DND-41 (cell line): ENCODE measurements at regions not wholly inside any gene's neighbourhood (a gene's known extent, or its start where the extent isn't known, plus 50 kb on each side); places are given as distances from the start of the nearest gene placed in this dataset.

Experiments
- ATAC-seq: fragments of 200-7000 bp; cut with Tn5 transposase; 3 replicates; pipeline ENCODE4 v1.9.1; 2021; ENCODE audit warnings: low read depth; ENCODE audit not compliant: insufficient read depth
- DNase-seq: peaks from one replicate; pipeline ENCODE4 v3.0.0-alpha.2; 2020
- H2AFZ ChIP-seq: 2 replicates; pipeline ENCODE4 v1.6.0; 2012; ENCODE audit warnings: low read depth, low read length
- H3K27ac ChIP-seq: 2 replicates; pipeline ENCODE4 v1.5.1; 2012; ENCODE audit warnings: low read length, inconsistent platforms
- H3K27me3 ChIP-seq: fragments of 200-600 bp; sonication (generic); 2 replicates; pipeline ENCODE4 v1.6.0; 2012; ENCODE audit warnings: low read length, mild to moderate bottlenecking, inconsistent platforms; ENCODE audit not compliant: insufficient read depth, poor library complexity
- H3K36me3 ChIP-seq: 2 replicates; pipeline ENCODE4 v1.5.1; 2012; ENCODE audit warnings: low read length, inconsistent platforms; ENCODE audit not compliant: insufficient read depth
- H3K4me1 ChIP-seq: 2 replicates; pipeline ENCODE4 v1.5.1; 2012; ENCODE audit warnings: mild to moderate bottlenecking, low read length; ENCODE audit not compliant: insufficient read depth
- H3K4me2 ChIP-seq: 2 replicates; pipeline ENCODE4 v1.6.0; 2012; ENCODE audit warnings: mild to moderate bottlenecking, moderate library complexity, low read length, inconsistent platforms; ENCODE audit not compliant: insufficient read depth
- H3K4me3 ChIP-seq, 2 experiments: fragments of 200-600 bp in 1 of 2; shearing (Covaris generic) in 1 of 2; 2 replicates each; pipeline ENCODE4 v1.5.1; 2012 to 2016; ENCODE audit warnings: inconsistent platforms in 2 of 2, low read length in 2 of 2, mild to moderate bottlenecking in 2 of 2, low read depth in 1 of 2, moderate library complexity in 1 of 2
- H3K79me2 ChIP-seq: 2 replicates; pipeline ENCODE4 v1.6.0; 2012; ENCODE audit warnings: low read length, inconsistent platforms; ENCODE audit not compliant: insufficient read depth
- H3K9ac ChIP-seq: 2 replicates; pipeline ENCODE4 v1.6.0; 2012; ENCODE audit warnings: low read depth, mild to moderate bottlenecking, inconsistent platforms, low read length, moderate library complexity
- H3K9me3 ChIP-seq: 2 replicates; pipeline ENCODE4 v1.5.1; 2012; ENCODE audit warnings: low read length, moderate library complexity, mild to moderate bottlenecking, inconsistent platforms; ENCODE audit not compliant: insufficient read depth, severe bottlenecking
- H4K20me1 ChIP-seq: 2 replicates; pipeline ENCODE4 v1.6.0; 2012; ENCODE audit warnings: low read length; ENCODE audit not compliant: insufficient read depth
- CTCF ChIP-seq: IDR thresholded peaks from 2 replicates; pipeline ENCODE4 v1.5.1; 2012; ENCODE audit warnings: borderline replicate concordance, low read length, moderate library complexity, mild to moderate bottlenecking; ENCODE audit not compliant: poor library complexity, severe bottlenecking; ENCODE audit errors: extremely low read depth
- EZH2 ChIP-seq: IDR thresholded peaks from 3 replicates; pipeline ENCODE4 v1.6.1; 2012; ENCODE audit warnings: borderline replicate concordance, low read depth, mild to moderate bottlenecking, moderate library complexity, low read length, inconsistent platforms; ENCODE audit not compliant: severe bottlenecking

- DNase-seq (no peak), ATAC-seq (no peak)
- Histone ChIP-seq H2AFZ (no peak overlapping the region), H3K27me3 (no peaks in the 10 kb centered on the region), H3K79me2 (peaks cover 14% of the 10 kb centered on the region; the same call in 1 of the 2 replicates), H4K20me1 (no peaks in the 10 kb centered on the region), H3K36me3 (no peaks in the 10 kb centered on the region), H3K4me3 (no peak overlapping the region), H3K4me2 (no peak overlapping the region), H3K9me3 (no peaks in the 10 kb centered on the region), H3K4me1 (no peaks in the 10 kb centered on the region), H3K27ac (no peak overlapping the region), H3K9ac (no peak overlapping the region)
- TF ChIP-seq CTCF: no peak
- TF ChIP-seq EZH2: no peak
These were observed 402.4 kb downstream of the ZFHX3 start for GRCh38 chr16:72645538-72645937.

- Histone ChIP-seq H3K27ac (no peak overlapping the region), H2AFZ (no peak overlapping the region), H3K4me3 (no peak overlapping the region), H4K20me1 (no peaks in the 10 kb centered on the region), H3K9ac (no peak overlapping the region), H3K79me2 (peaks cover 14% of the 10 kb centered on the region; the same call in 1 of the 2 replicates), H3K9me3 (no peaks in the 10 kb centered on the region), H3K27me3 (no peaks in the 10 kb centered on the region), H3K4me2 (no peak overlapping the region), H3K36me3 (no peaks in the 10 kb centered on the region), H3K4me1 (no peaks in the 10 kb centered on the region)
- TF ChIP-seq CTCF (no peak), EZH2 (no peak)
- DNase-seq (no peak), ATAC-seq (no peak)
These were observed 403.0 kb downstream of the ZFHX3 start for GRCh38 chr16:72644911-72645310.

DNA sequence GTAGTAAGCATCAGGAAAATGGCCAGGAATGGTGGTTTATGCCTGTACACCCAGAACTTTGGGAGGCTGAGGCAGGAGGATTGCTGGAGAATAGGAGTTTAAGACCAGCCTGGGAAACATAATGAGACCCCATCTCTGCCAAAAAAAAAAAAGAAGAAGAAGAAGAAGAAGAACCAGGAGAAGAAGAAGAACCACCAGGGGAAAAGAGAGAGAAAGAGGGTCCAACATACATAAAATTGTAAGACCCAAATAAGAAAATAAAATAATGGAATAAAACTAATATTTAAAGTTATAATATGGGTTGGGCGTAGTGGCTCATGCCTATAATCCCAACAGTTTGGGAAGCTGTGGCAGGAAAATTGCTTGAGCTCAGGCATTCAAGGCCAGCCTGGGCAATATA lies 408.4 kb downstream of the ZFHX3 start:
- no peak overlapping the region for H2AFZ ChIP-seq
- TF ChIP-seq CTCF (no peak), EZH2 (no peak)
- no peak overlapping the region for H3K4me3 ChIP-seq
- ATAC-seq (no peak), DNase-seq (no peak)
- no peak overlapping the region for H3K9ac ChIP-seq
- no peaks in the 10 kb centered on the region for H4K20me1 ChIP-seq
- peaks cover 5% of the 10 kb centered on the region; the same call in 1 of the 2 replicates for H3K4me1 ChIP-seq
- H3K36me3 ChIP-seq: no peaks in the 10 kb centered on the region
- no peaks in the 10 kb centered on the region for H3K27me3 ChIP-seq
- H3K27ac ChIP-seq: no peak overlapping the region
- H3K4me2 ChIP-seq: no peak overlapping the region
- H3K9me3 ChIP-seq: peaks cover 3% of the 10 kb centered on the region
- H3K79me2 ChIP-seq: peaks cover 5% of the 10 kb centered on the region; the same call in 1 of the 2 replicates

GRCh38 chr16:72637306-72637705 lies 410.6 kb downstream of the ZFHX3 start:
- H3K79me2 ChIP-seq: peaks cover 3% of the 10 kb centered on the region; the same call in 1 of the 2 replicates
- H3K9ac ChIP-seq: no peak overlapping the region
- peaks cover 3% of the 10 kb centered on the region for H3K9me3 ChIP-seq
- TF ChIP-seq EZH2 (no peak), CTCF (no peak)
- no peak overlapping the region for H3K4me3 ChIP-seq
- DNase-seq (no peak), ATAC-seq (no peak)
- peaks cover 5% of the 10 kb centered on the region; the same call in 1 of the 2 replicates for H3K4me1 ChIP-seq
- no peaks in the 10 kb centered on the region for H3K36me3 ChIP-seq
- no peaks in the 10 kb centered on the region for H4K20me1 ChIP-seq
- no peaks in the 10 kb centered on the region for H3K27me3 ChIP-seq
- no peak overlapping the region for H3K4me2 ChIP-seq
- no peak overlapping the region for H2AFZ ChIP-seq
- H3K27ac ChIP-seq: no peak overlapping the region
